Tibial nerve (tissue), 4 donors: ENCODE measurements at regions not wholly inside any gene's neighbourhood (a gene's known extent, or its start where the extent isn't known, plus 50 kb on each side); places are given as distances from the start of the nearest gene placed in this dataset.

Source experiments
- CTCF ChIP-seq, 5 experiments: fragments of 200-600 bp in 3 of 5; fragments of 450-650 bp in 2 of 5; sonication (generic) in 3 of 5; IDR thresholded peaks; one replicate each; pipeline ENCODE4 v1.5.1; 2016 to 2019; ENCODE audit warnings: antibody characterized with exemption in 5 of 5, mild to moderate bottlenecking in 3 of 5, moderate library complexity in 2 of 5
- EP300 ChIP-seq, 2 donors: sonication (generic); formaldehyde crosslinking; IDR thresholded peaks; one replicate each; pipeline ENCODE4 v1.6.1; 2017; ENCODE audit warnings: antibody characterized with exemption in 2 of 2, mild to moderate bottlenecking in 1 of 2
- POLR2A ChIP-seq, 2 donors: fragments of 450-650 bp; IDR thresholded peaks; one replicate each; pipeline ENCODE4 v1.6.1; 2017; ENCODE audit warnings: antibody characterized with exemption in 2 of 2, mild to moderate bottlenecking in 2 of 2, moderate library complexity in 2 of 2

- no peak for TF ChIP-seq CTCF (IDR thresholded peaks at IDR 0.05)
- TF ChIP-seq POLR2A (IDR thresholded peaks at IDR 0.05): no peak
- TF ChIP-seq EP300 (IDR thresholded peaks at IDR 0.05): no peak
Observed at GRCh38 chr17:34511265-34511664, 68.1 kb upstream of the TMEM132E start.
